ENCODE measurements at regions not wholly inside any gene's neighbourhood (a gene's known extent, or its start where the extent isn't known, plus 50 kb on each side); places are given as distances from the start of the nearest gene placed in this dataset.

DNA sequence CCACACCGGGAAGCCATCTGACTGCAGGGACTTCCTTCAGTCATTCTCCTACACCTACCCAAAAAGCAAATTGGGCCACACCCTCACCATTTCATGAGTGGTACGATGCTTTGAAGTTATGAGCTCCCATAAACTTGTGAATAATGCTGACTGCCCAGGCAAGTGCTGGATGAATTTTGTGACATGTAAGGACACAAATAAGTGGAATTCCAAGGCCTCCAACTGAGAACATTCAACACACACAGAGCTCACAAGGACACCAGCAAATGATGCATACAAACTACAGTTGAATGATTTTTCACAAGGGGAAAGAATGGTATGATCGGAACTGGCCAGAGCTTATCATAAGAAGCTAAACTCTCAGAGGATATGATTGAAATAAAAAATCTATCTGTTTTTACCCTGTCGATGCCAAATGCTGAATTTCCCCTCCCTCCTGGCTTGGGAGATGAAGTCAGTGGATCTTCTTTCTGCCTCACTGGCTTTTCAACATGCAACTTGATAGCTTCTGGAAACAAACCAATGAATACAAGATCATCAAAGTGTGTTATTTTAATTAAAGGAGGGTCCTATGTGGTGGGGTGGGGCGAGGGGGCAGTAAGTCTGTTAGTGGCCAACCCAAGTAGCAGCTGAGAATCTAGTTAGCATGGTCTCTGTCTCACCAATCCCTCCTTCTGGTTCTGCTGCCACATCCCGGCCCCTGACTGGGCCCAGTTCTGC is 123.8 kb downstream of the WT1 start:
- H3K4me1 ChIP-seq (ENCODE audit: control insufficient read depth in 4 of 4, insufficient read depth in 4 of 4, low read length in 3 of 4): peaks cover 0 to 2% (median 0%) of the 10 kb centered on the region in 4 donors
- H3K9ac ChIP-seq (ENCODE audit: low read depth in 1 of 2, low read length in 2 of 2): no peak overlapping the region
- no peaks in the 10 kb centered on the region for H3K27me3 ChIP-seq (ENCODE audit: control insufficient read depth in 4 of 4, insufficient read depth in 4 of 4, low read length in 3 of 4)
- no peak for TF ChIP-seq HNF4A (conservative IDR thresholded peaks at IDR 0.05)
- no peak for TF ChIP-seq FOXA2 (IDR thresholded peaks at IDR 0.05)
- TF ChIP-seq YY1 (IDR thresholded peaks at IDR 0.05): no peak
- no peak for TF ChIP-seq SP1 (IDR thresholded peaks at IDR 0.05)
- WGBS: 84% methylated on average over 6 of the region's 6 CpGs
- no peak overlapping the region for H3K27ac ChIP-seq (ENCODE audit: low read depth in 1 of 2, low read length in 2 of 2)
- no peaks in the 10 kb centered on the region for H3K9me3 ChIP-seq (ENCODE audit: control insufficient read depth in 4 of 4, low read length in 3 of 4)
- H3K36me3 ChIP-seq (ENCODE audit: control insufficient read depth in 4 of 4, insufficient read depth in 3 of 4, low read depth in 1 of 4, low read length in 3 of 4): no peaks in the 10 kb centered on the region
- H3K4me3 ChIP-seq (ENCODE audit: low read depth in 1 of 3, low read length in 3 of 3): no peak overlapping the region
- no peak for DNase-seq (ENCODE audit: low spot score)

DNA sequence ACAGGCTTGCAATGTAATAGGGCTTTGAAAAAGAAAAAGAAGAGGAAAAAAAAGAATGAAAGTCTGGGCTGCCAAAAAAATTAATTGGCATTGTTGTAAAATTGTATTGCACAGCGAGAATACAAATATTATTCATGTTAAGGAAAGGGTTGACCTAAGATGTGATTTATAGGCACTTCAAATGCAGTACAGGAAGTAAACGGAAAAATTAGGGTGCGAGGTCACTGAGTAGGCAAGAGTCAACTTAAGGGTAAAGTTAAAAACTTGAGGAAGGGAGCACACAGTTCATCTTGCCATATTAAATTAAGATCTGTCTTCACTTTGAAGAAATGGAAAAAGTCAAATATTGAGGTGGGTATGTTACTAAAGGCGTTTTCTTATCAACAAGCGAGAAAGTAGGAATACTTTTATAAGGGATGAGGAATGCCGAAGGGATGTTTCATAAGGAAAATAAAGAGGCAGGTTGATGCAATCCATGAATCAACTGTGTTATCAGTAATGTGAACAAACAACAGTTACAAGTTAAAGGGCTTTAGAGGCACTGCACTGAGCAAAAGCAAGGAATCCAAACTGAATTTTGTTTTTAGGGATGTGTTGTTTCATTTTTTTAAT is 123.0 kb downstream of the WT1 start:
- H3K4me1 ChIP-seq (ENCODE audit: control insufficient read depth in 4 of 4, insufficient read depth in 4 of 4, low read length in 3 of 4): peaks cover 0 to 2% (median 0%) of the 10 kb centered on the region in 4 donors
- no peaks in the 10 kb centered on the region for H3K36me3 ChIP-seq (ENCODE audit: control insufficient read depth in 4 of 4, insufficient read depth in 3 of 4, low read depth in 1 of 4, low read length in 3 of 4)
- TF ChIP-seq SP1 (IDR thresholded peaks at IDR 0.05) (no peak), FOXA1 (IDR thresholded peaks at IDR 0.05) (no peak), NR2F2 (IDR thresholded peaks at IDR 0.05) (no peak), FOXA2 (IDR thresholded peaks at IDR 0.05) (no peak), JUND (IDR thresholded peaks at IDR 0.05) (no peak), RAD21 (IDR thresholded peaks at IDR 0.05) (no peak), HNF4G (IDR thresholded peaks at IDR 0.05) (no peak), HNF4A (conservative IDR thresholded peaks at IDR 0.05) (no peak), EGR1 (IDR thresholded peaks at IDR 0.05; ENCODE audit: low read depth in 2 of 2) (no peak), GABPA (IDR thresholded peaks at IDR 0.05 in 1 of 2, conservative IDR thresholded peaks at IDR 0.05 in 1 of 2) (no peak), RXRA (IDR thresholded peaks at IDR 0.05) (no peak), YY1 (IDR thresholded peaks at IDR 0.05) (no peak), TAF1 (conservative IDR thresholded peaks at IDR 0.05) (no peak)
- TF ChIP-seq, protein P1, sequence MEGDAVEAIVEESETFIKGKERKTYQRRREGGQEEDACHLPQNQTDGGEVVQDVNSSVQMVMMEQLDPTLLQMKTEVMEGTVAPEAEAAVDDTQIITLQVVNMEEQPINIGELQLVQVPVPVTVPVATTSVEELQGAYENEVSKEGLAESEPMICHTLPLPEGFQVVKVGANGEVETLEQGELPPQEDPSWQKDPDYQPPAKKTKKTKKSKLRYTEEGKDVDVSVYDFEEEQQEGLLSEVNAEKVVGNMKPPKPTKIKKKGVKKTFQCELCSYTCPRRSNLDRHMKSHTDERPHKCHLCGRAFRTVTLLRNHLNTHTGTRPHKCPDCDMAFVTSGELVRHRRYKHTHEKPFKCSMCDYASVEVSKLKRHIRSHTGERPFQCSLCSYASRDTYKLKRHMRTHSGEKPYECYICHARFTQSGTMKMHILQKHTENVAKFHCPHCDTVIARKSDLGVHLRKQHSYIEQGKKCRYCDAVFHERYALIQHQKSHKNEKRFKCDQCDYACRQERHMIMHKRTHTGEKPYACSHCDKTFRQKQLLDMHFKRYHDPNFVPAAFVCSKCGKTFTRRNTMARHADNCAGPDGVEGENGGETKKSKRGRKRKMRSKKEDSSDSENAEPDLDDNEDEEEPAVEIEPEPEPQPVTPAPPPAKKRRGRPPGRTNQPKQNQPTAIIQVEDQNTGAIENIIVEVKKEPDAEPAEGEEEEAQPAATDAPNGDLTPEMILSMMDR (IDR thresholded peaks at IDR 0.05; ENCODE audit: low read depth, low read length, missing input control): no peak
- TF ChIP-seq, protein P2, sequence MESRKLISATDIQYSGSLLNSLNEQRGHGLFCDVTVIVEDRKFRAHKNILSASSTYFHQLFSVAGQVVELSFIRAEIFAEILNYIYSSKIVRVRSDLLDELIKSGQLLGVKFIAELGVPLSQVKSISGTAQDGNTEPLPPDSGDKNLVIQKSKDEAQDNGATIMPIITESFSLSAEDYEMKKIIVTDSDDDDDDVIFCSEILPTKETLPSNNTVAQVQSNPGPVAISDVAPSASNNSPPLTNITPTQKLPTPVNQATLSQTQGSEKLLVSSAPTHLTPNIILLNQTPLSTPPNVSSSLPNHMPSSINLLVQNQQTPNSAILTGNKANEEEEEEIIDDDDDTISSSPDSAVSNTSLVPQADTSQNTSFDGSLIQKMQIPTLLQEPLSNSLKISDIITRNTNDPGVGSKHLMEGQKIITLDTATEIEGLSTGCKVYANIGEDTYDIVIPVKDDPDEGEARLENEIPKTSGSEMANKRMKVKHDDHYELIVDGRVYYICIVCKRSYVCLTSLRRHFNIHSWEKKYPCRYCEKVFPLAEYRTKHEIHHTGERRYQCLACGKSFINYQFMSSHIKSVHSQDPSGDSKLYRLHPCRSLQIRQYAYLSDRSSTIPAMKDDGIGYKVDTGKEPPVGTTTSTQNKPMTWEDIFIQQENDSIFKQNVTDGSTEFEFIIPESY (IDR thresholded peaks at IDR 0.05): no peak
- TF ChIP-seq, protein P3, sequence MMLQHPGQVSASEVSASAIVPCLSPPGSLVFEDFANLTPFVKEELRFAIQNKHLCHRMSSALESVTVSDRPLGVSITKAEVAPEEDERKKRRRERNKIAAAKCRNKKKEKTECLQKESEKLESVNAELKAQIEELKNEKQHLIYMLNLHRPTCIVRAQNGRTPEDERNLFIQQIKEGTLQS (IDR thresholded peaks at IDR 0.05): no peak
- TF ChIP-seq, protein P4, sequence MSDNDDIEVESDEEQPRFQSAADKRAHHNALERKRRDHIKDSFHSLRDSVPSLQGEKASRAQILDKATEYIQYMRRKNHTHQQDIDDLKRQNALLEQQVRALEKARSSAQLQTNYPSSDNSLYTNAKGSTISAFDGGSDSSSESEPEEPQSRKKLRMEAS (IDR thresholded peaks at IDR 0.05): no peak
- TF ChIP-seq, protein P5, sequence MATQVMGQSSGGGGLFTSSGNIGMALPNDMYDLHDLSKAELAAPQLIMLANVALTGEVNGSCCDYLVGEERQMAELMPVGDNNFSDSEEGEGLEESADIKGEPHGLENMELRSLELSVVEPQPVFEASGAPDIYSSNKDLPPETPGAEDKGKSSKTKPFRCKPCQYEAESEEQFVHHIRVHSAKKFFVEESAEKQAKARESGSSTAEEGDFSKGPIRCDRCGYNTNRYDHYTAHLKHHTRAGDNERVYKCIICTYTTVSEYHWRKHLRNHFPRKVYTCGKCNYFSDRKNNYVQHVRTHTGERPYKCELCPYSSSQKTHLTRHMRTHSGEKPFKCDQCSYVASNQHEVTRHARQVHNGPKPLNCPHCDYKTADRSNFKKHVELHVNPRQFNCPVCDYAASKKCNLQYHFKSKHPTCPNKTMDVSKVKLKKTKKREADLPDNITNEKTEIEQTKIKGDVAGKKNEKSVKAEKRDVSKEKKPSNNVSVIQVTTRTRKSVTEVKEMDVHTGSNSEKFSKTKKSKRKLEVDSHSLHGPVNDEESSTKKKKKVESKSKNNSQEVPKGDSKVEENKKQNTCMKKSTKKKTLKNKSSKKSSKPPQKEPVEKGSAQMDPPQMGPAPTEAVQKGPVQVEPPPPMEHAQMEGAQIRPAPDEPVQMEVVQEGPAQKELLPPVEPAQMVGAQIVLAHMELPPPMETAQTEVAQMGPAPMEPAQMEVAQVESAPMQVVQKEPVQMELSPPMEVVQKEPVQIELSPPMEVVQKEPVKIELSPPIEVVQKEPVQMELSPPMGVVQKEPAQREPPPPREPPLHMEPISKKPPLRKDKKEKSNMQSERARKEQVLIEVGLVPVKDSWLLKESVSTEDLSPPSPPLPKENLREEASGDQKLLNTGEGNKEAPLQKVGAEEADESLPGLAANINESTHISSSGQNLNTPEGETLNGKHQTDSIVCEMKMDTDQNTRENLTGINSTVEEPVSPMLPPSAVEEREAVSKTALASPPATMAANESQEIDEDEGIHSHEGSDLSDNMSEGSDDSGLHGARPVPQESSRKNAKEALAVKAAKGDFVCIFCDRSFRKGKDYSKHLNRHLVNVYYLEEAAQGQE (IDR thresholded peaks at IDR 0.05): no peak
- H3K4me3 ChIP-seq (ENCODE audit: low read depth in 1 of 3, low read length in 3 of 3): no peak overlapping the region
- 47% methylated on average over 6 of the region's 6 CpGs for WGBS
- H3K9ac ChIP-seq (ENCODE audit: low read depth in 1 of 2, low read length in 2 of 2): no peak overlapping the region
- H3K27ac ChIP-seq (ENCODE audit: low read depth in 1 of 2, low read length in 2 of 2): no peak overlapping the region
- DNase-seq (ENCODE audit: low spot score): no peak
- no peaks in the 10 kb centered on the region for H3K9me3 ChIP-seq (ENCODE audit: control insufficient read depth in 4 of 4, low read length in 3 of 4)
- no peaks in the 10 kb centered on the region for H3K27me3 ChIP-seq (ENCODE audit: control insufficient read depth in 4 of 4, insufficient read depth in 4 of 4, low read length in 3 of 4)

Measured in liver (tissue), 8 donors.